22Rv1 (cell line): ENCODE measurements at regions not wholly inside any gene's neighbourhood (a gene's known extent, or its start where the extent isn't known, plus 50 kb on each side); places are given as distances from the start of the nearest gene placed in this dataset.

Experiments used
- ZFX ChIP-seq: fragments of 450-650 bp; IDR thresholded peaks from 2 replicates; pipeline ENCODE4 v1.6.1; 2017; ENCODE audit warnings: antibody characterized with exemption, borderline replicate concordance
- TF ChIP-seq, protein P1 (sequence below): fragments of 450-650 bp; IDR thresholded peaks from 2 replicates; pipeline ENCODE4 v1.5.1; 2017; ENCODE audit warnings: mild to moderate bottlenecking

DNA sequence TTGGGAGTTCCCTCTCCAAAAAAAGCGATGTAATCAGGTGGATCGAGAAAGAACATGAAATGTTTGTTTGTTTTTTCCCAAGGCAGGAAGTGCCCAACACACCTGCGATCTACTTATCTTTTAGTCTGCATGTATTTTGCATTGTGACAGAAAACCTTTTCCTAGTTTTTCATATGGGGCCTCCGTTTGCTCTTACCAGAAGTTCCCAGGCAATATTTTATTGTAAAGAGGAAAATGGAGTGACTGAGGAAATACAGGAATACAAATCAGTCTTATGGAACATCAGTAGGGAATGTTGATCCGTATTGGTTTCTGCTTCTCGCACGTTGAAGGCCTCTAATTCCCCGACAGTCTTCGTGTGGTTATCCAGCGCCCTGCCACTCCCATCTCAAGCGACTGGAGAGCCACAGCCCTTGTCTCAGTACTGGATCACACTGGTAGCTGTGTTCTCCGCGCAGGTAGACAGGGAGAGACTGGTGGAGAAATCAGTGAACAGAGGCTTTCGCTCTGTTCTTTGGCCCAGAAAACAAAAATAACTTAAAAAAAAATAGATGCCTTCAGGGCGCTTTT lies 107.4 kb downstream of the TRIM27 start:
- TF ChIP-seq, protein P1, sequence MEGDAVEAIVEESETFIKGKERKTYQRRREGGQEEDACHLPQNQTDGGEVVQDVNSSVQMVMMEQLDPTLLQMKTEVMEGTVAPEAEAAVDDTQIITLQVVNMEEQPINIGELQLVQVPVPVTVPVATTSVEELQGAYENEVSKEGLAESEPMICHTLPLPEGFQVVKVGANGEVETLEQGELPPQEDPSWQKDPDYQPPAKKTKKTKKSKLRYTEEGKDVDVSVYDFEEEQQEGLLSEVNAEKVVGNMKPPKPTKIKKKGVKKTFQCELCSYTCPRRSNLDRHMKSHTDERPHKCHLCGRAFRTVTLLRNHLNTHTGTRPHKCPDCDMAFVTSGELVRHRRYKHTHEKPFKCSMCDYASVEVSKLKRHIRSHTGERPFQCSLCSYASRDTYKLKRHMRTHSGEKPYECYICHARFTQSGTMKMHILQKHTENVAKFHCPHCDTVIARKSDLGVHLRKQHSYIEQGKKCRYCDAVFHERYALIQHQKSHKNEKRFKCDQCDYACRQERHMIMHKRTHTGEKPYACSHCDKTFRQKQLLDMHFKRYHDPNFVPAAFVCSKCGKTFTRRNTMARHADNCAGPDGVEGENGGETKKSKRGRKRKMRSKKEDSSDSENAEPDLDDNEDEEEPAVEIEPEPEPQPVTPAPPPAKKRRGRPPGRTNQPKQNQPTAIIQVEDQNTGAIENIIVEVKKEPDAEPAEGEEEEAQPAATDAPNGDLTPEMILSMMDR: no peak
- TF ChIP-seq ZFX: no peak
